ENCODE measurements at regions not wholly inside any gene's neighbourhood (a gene's known extent, or its start where the extent isn't known, plus 50 kb on each side); places are given as distances from the start of the nearest gene placed in this dataset.

- no peak overlapping the region for H3K4me3 Mint-ChIP-seq
- H3K27me3 Mint-ChIP-seq, result peaks cover 18% of the 10 kb centered on the region
- H3K36me3 Mint-ChIP-seq (ENCODE audit: low read depth), result no peaks in the 10 kb centered on the region
- H3K4me1 Mint-ChIP-seq, result no peaks in the 10 kb centered on the region
- no peaks in the 10 kb centered on the region for H3K9me3 Mint-ChIP-seq
- no peak overlapping the region for H3K27ac Mint-ChIP-seq
- DNase-seq (no peak), ATAC-seq (peak; percentile 59)
Observed at GRCh38 chr11:134647066-134647743, 235.2 kb upstream of the B3GAT1 start.

- H3K27me3 Mint-ChIP-seq, result peaks cover 14% of the 10 kb centered on the region
Observed at GRCh38 chr11:134646561-134646960, 234.5 kb upstream of the B3GAT1 start.

GRCh38 chr11:134645576-134645975, 233.5 kb upstream of the B3GAT1 start:
- Mint-ChIP-seq H3K4me3 (no peak overlapping the region), H3K36me3 (ENCODE audit: low read depth) (no peaks in the 10 kb centered on the region), H3K9me3 (no peaks in the 10 kb centered on the region), H3K27me3 (peaks cover 11% of the 10 kb centered on the region), H3K27ac (no peak overlapping the region), H3K4me1 (no peaks in the 10 kb centered on the region)
- no peak for ATAC-seq
- no peak for DNase-seq

More at GRCh38 chr11:134646561-134646960, 234.5 kb upstream of the B3GAT1 start:
- no peak overlapping the region for H3K27ac Mint-ChIP-seq
- no peaks in the 10 kb centered on the region for H3K9me3 Mint-ChIP-seq
- no peaks in the 10 kb centered on the region for H3K36me3 Mint-ChIP-seq (ENCODE audit: low read depth)
- no peak for DNase-seq
- no peak overlapping the region for H3K4me3 Mint-ChIP-seq
- H3K4me1 Mint-ChIP-seq, result no peaks in the 10 kb centered on the region
- no peak for ATAC-seq

GRCh38 chr11:134644476-134645456, 232.7 kb upstream of the B3GAT1 start:
- Mint-ChIP-seq H3K27me3 (peaks cover 6% of the 10 kb centered on the region), H3K9me3 (no peaks in the 10 kb centered on the region), H3K36me3 (ENCODE audit: low read depth) (no peaks in the 10 kb centered on the region), H3K27ac (no peak overlapping the region), H3K4me1 (no peaks in the 10 kb centered on the region), H3K4me3 (no peak overlapping the region)
- ATAC-seq (no peak), DNase-seq (no peak)

- no peaks in the 10 kb centered on the region for H3K36me3 Mint-ChIP-seq (ENCODE audit: low read depth)
- H3K27ac Mint-ChIP-seq, result no peak overlapping the region
- ATAC-seq, result no peak
- no peaks in the 10 kb centered on the region for H3K4me1 Mint-ChIP-seq
- no peak for DNase-seq
- H3K27me3 Mint-ChIP-seq, result peaks cover 4% of the 10 kb centered on the region
- no peak overlapping the region for H3K4me3 Mint-ChIP-seq
- no peaks in the 10 kb centered on the region for H3K9me3 Mint-ChIP-seq
Observed at GRCh38 chr11:134643115-134644012, 231.3 kb upstream of the B3GAT1 start.

GRCh38 chr11:134642206-134642605, 230.2 kb upstream of the B3GAT1 start:
- ATAC-seq (no peak), DNase-seq (no peak)
- Mint-ChIP-seq H3K4me3 (no peak overlapping the region), H3K4me1 (no peaks in the 10 kb centered on the region), H3K27me3 (peaks cover 4% of the 10 kb centered on the region), H3K27ac (no peak overlapping the region), H3K36me3 (ENCODE audit: low read depth) (no peaks in the 10 kb centered on the region), H3K9me3 (no peaks in the 10 kb centered on the region)

GRCh38 chr11:134640971-134641968, 229.2 kb upstream of the B3GAT1 start:
- no peak for ATAC-seq
- Mint-ChIP-seq H3K27ac (no peak overlapping the region), H3K4me3 (no peak overlapping the region), H3K27me3 (peaks cover 1% of the 10 kb centered on the region), H3K4me1 (no peaks in the 10 kb centered on the region), H3K36me3 (ENCODE audit: low read depth) (no peaks in the 10 kb centered on the region), H3K9me3 (no peaks in the 10 kb centered on the region)
- DNase-seq, result no peak

GRCh38 chr11:134640536-134640935, 228.5 kb upstream of the B3GAT1 start:
- no peaks in the 10 kb centered on the region for H3K36me3 Mint-ChIP-seq (ENCODE audit: low read depth)
- H3K4me3 Mint-ChIP-seq, result no peak overlapping the region
- ATAC-seq (no peak), DNase-seq (no peak)
- no peak overlapping the region for H3K27ac Mint-ChIP-seq
- no peaks in the 10 kb centered on the region for H3K9me3 Mint-ChIP-seq
- no peaks in the 10 kb centered on the region for H3K27me3 Mint-ChIP-seq
- no peaks in the 10 kb centered on the region for H3K4me1 Mint-ChIP-seq

GRCh38 chr11:134639586-134640330, 227.7 kb upstream of the B3GAT1 start:
- no peak for DNase-seq
- H3K27me3 Mint-ChIP-seq, result no peaks in the 10 kb centered on the region
- H3K27ac Mint-ChIP-seq, result no peak overlapping the region
- no peaks in the 10 kb centered on the region for H3K4me1 Mint-ChIP-seq
- no peaks in the 10 kb centered on the region for H3K9me3 Mint-ChIP-seq
- H3K4me3 Mint-ChIP-seq, result no peak overlapping the region
- no peaks in the 10 kb centered on the region for H3K36me3 Mint-ChIP-seq (ENCODE audit: low read depth)
- no peak for ATAC-seq

GRCh38 chr11:134638796-134639430, 226.9 kb upstream of the B3GAT1 start:
- no peak overlapping the region for H3K4me3 Mint-ChIP-seq
- no peaks in the 10 kb centered on the region for H3K36me3 Mint-ChIP-seq (ENCODE audit: low read depth)
- H3K4me1 Mint-ChIP-seq, result no peaks in the 10 kb centered on the region
- no peak overlapping the region for H3K27ac Mint-ChIP-seq
- no peaks in the 10 kb centered on the region for H3K9me3 Mint-ChIP-seq
- H3K27me3 Mint-ChIP-seq, result no peaks in the 10 kb centered on the region
- ATAC-seq, result no peak
- no peak for DNase-seq

GRCh38 chr11:134637091-134638015, 225.3 kb upstream of the B3GAT1 start:
- no peak for DNase-seq
- Mint-ChIP-seq H3K27ac (no peak overlapping the region), H3K36me3 (ENCODE audit: low read depth) (no peaks in the 10 kb centered on the region), H3K4me1 (no peaks in the 10 kb centered on the region), H3K27me3 (no peaks in the 10 kb centered on the region), H3K4me3 (no peak overlapping the region), H3K9me3 (no peaks in the 10 kb centered on the region)
- ATAC-seq, result no peak

GRCh38 chr11:134636071-134636470, 224.0 kb upstream of the B3GAT1 start:
- ATAC-seq (no peak), DNase-seq (no peak)
- no peak overlapping the region for H3K4me3 Mint-ChIP-seq
- no peaks in the 10 kb centered on the region for H3K36me3 Mint-ChIP-seq (ENCODE audit: low read depth)
- no peaks in the 10 kb centered on the region for H3K9me3 Mint-ChIP-seq
- H3K27me3 Mint-ChIP-seq, result no peaks in the 10 kb centered on the region
- H3K27ac Mint-ChIP-seq, result no peak overlapping the region
- H3K4me1 Mint-ChIP-seq, result no peaks in the 10 kb centered on the region

Data from activated naive CD8-positive, alpha-beta T cell treated with anti-CD3 and anti-CD28 coated beads, Interleukin-2, amount 50 U/mL, for 24 hours (primary cell).